ENCODE measurements at regions not wholly inside any gene's neighbourhood (a gene's known extent, or its start where the extent isn't known, plus 50 kb on each side); places are given as distances from the start of the nearest gene placed in this dataset.

GRCh38 chr1:228904222-228904621, 168.9 kb downstream of the RHOU start:
- H3K27me3 ChIP-seq, result peaks cover 0 to 11% (median 0%) of the 10 kb centered on the region in 9 donors
- H3K9me3 ChIP-seq, result peaks cover 0 to 10% (median 0%) of the 10 kb centered on the region in 12 donors
- no peaks in the 10 kb centered on the region for H3K36me3 ChIP-seq
- no peak overlapping the region for H3K27ac ChIP-seq
- 93 to 99% (median 95%) methylated on average over 4 of the region's 4 CpGs for WGBS, 4 donors
- TF ChIP-seq POLR2A (IDR thresholded peaks at IDR 0.05) (no peak), CTCF (IDR thresholded peaks at IDR 0.05) (no peak)
- no peak overlapping the region for H3K4me3 ChIP-seq
- peaks cover 0 to 17% (median 7%) of the 10 kb centered on the region in 12 donors for H3K4me1 ChIP-seq
- DNase-seq (no peak), ATAC-seq (no peak)
- intact Hi-C loops (cut with DNase I), result no loop called here

GRCh38 chr1:228905701-228906101, 170.4 kb downstream of the RHOU start:
- H3K4me3 ChIP-seq, result no peak overlapping the region
- H3K9me3 ChIP-seq, result peaks cover 0 to 10% (median 0%) of the 10 kb centered on the region in 12 donors
- H3K27me3 ChIP-seq, result peaks cover 0 to 5% (median 0%) of the 10 kb centered on the region in 9 donors
- H3K27ac ChIP-seq, result no peak overlapping the region
- no peaks in the 10 kb centered on the region for H3K36me3 ChIP-seq
- ATAC-seq (no peak), DNase-seq (no peak)
- intact Hi-C loops (cut with DNase I), result no loop called here
- 93 to 97% (median 95%) methylated on average over 2 of the region's 2 CpGs for WGBS, 4 donors
- no peak for TF ChIP-seq CTCF (IDR thresholded peaks at IDR 0.05)
- no peak for TF ChIP-seq POLR2A (IDR thresholded peaks at IDR 0.05)
- H3K4me1 ChIP-seq, result peaks cover 0 to 17% (median 7%) of the 10 kb centered on the region in 12 donors

GRCh38 chr1:228906223-228906860, 171.1 kb downstream of the RHOU start:
- Histone ChIP-seq H3K36me3 (no peaks in the 10 kb centered on the region), H3K9me3 (peaks cover 0 to 10% (median 0%) of the 10 kb centered on the region in 12 donors), H3K4me3 (no peak overlapping the region), H3K27me3 (peaks cover 0 to 6% (median 0%) of the 10 kb centered on the region in 9 donors), H3K4me1 (peaks cover 0 to 17% (median 7%) of the 10 kb centered on the region in 12 donors), H3K27ac (no peak overlapping the region)
- DNase-seq, result no peak
- 91 to 98% (median 94%) methylated on average over 10 of the region's 10 CpGs for WGBS, 4 donors
- intact Hi-C loops (cut with DNase I), result no loop called here
- ATAC-seq, result no peak
- TF ChIP-seq POLR2A (IDR thresholded peaks at IDR 0.05) (no peak), CTCF (IDR thresholded peaks at IDR 0.05) (no peak)

GRCh38 chr1:228911225-228912210, 176.2 kb downstream of the RHOU start:
- TF ChIP-seq POLR2A (IDR thresholded peaks at IDR 0.05) (no peak), CTCF (IDR thresholded peaks at IDR 0.05) (no peak)
- Histone ChIP-seq H3K27ac (no peak overlapping the region), H3K36me3 (no peaks in the 10 kb centered on the region), H3K4me3 (no peak overlapping the region), H3K27me3 (peaks cover 0 to 11% (median 0%) of the 10 kb centered on the region in 9 donors), H3K4me1 (no peaks in the 10 kb centered on the region), H3K9me3 (peaks cover 0 to 10% (median 0%) of the 10 kb centered on the region in 12 donors)
- 63 to 71% (median 67%) methylated on average over 14 of the region's 14 CpGs for WGBS, 4 donors
- ATAC-seq (no peak), DNase-seq (no peak)
- intact Hi-C loops (cut with DNase I), result no loop called here
